Chondrocyte (in vitro differentiated cells): ENCODE measurements at regions not wholly inside any gene's neighbourhood (a gene's known extent, or its start where the extent isn't known, plus 50 kb on each side); places are given as distances from the start of the nearest gene placed in this dataset.

ENCODE experiments used
- DNase-seq: peaks from one replicate; pipeline ENCODE4 v3.0.0; 2021; ENCODE audit warnings: mixed read lengths, low spot score
- H3K27ac Mint-ChIP-seq: one replicate; pipeline ENCODE4 v1.8.0; 2021; ENCODE audit warnings: mild to moderate bottlenecking, moderate library complexity, mixed read lengths; ENCODE audit not compliant: unreplicated experiment
- H3K27me3 Mint-ChIP-seq: 2 replicates; pipeline ENCODE4 v1.8.0; 2021; ENCODE audit warnings: low read depth, mixed read lengths
- H3K36me3 Mint-ChIP-seq: 2 replicates; pipeline ENCODE4 v1.8.0; 2021; ENCODE audit warnings: low read depth, mixed read lengths
- H3K4me1 Mint-ChIP-seq: 2 replicates; pipeline ENCODE4 v1.8.0; 2021; ENCODE audit warnings: low read depth, mild to moderate bottlenecking, mixed read lengths
- H3K4me3 Mint-ChIP-seq: one replicate; pipeline ENCODE4 v1.8.0; 2021; ENCODE audit warnings: mild to moderate bottlenecking, moderate library complexity, mixed read lengths; ENCODE audit not compliant: unreplicated experiment
- H3K9me3 Mint-ChIP-seq: 2 replicates; pipeline ENCODE4 v1.8.0; 2021; ENCODE audit warnings: low read depth, mixed read lengths
- CTCF ChIP-seq: fragments of 200-600 bp; sonication (generic); IDR thresholded peaks from 2 replicates; pipeline ENCODE4 v1.5.0; 2021; ENCODE audit warnings: antibody characterized with exemption, mild to moderate bottlenecking, moderate library complexity

- no peaks in the 10 kb centered on the region for H3K36me3 Mint-ChIP-seq
- H3K27ac Mint-ChIP-seq = no peak overlapping the region
- H3K4me1 Mint-ChIP-seq = no peaks in the 10 kb centered on the region
- TF ChIP-seq CTCF = no peak
- peaks cover 4% of the 10 kb centered on the region for H3K9me3 Mint-ChIP-seq
- peaks cover 33% of the 10 kb centered on the region for H3K27me3 Mint-ChIP-seq
- no peak overlapping the region for H3K4me3 Mint-ChIP-seq
- DNase-seq = no peak
These were observed 55.2 kb upstream of the GOT2 start for GRCh38 chr16:58789351-58789750.
